GM10266 (cell line): ENCODE measurements at regions not wholly inside any gene's neighbourhood (a gene's known extent, or its start where the extent isn't known, plus 50 kb on each side); places are given as distances from the start of the nearest gene placed in this dataset.

ENCODE experiments used
- DNase-seq: peaks from one replicate; pipeline ENCODE4 v3.0.0; 2012; ENCODE audit errors: extremely low spot score
- CTCF ChIP-seq: IDR thresholded peaks from 2 replicates; pipeline ENCODE4 v1.5.1; 2012; ENCODE audit warnings: mild to moderate bottlenecking, low read depth; ENCODE audit not compliant: control insufficient read depth, insufficient read depth; ENCODE audit errors: missing control alignments

DNA sequence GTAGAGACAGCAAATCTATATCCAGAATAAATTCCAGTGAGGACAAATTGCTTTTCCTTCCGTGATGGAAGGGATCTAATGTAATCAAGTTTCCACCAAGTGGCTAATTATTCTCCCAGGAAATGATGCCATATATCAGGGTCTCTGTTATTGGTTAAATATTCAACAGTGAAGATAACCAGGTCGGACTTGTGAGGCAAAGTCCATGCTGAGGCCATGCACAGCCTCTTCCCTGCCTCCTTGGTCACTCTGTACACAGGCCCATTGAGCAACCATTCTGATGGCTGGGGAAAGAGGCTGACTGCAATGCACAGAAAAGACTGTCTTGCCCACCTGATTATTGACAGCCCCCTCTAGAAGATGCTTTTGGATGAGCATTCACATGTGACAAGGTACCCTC lies 90.1 kb downstream of the TNFAIP2 start:
- no peak for DNase-seq
- no peak for TF ChIP-seq CTCF

- TF ChIP-seq CTCF, result no peak
- no peak for DNase-seq
Measured at GRCh38 chr14:103214461-103214958, 91.2 kb downstream of the TNFAIP2 start.

GRCh38 chr14:103216399-103216798 lies 93.1 kb downstream of the TNFAIP2 start:
- DNase-seq, result no peak
- TF ChIP-seq CTCF, result no peak

- DNase-seq, result no peak
- TF ChIP-seq CTCF, result no peak
Measured at GRCh38 chr14:103216857-103217256, 93.6 kb downstream of the TNFAIP2 start.

DNA sequence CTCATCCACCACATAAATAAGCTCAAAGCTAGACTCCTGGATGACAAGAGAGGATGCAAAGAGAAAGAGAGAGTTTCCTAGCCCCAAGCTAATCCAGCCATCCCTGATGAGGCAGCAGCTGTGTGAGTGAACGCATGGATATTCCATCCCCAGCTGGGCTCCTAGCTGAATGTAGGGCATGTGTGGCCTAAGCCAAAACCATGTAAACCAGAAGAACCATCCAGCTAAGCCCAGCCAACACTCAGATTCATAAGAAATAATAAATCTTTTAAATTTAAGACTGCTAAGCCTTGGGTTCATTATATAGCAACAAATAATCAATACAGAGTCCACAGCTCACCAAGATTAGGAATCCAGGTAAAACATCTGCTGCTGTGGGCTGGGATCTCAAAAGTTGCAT lies 94.3 kb downstream of the TNFAIP2 start:
- TF ChIP-seq CTCF, result no peak
- DNase-seq, result no peak

DNA sequence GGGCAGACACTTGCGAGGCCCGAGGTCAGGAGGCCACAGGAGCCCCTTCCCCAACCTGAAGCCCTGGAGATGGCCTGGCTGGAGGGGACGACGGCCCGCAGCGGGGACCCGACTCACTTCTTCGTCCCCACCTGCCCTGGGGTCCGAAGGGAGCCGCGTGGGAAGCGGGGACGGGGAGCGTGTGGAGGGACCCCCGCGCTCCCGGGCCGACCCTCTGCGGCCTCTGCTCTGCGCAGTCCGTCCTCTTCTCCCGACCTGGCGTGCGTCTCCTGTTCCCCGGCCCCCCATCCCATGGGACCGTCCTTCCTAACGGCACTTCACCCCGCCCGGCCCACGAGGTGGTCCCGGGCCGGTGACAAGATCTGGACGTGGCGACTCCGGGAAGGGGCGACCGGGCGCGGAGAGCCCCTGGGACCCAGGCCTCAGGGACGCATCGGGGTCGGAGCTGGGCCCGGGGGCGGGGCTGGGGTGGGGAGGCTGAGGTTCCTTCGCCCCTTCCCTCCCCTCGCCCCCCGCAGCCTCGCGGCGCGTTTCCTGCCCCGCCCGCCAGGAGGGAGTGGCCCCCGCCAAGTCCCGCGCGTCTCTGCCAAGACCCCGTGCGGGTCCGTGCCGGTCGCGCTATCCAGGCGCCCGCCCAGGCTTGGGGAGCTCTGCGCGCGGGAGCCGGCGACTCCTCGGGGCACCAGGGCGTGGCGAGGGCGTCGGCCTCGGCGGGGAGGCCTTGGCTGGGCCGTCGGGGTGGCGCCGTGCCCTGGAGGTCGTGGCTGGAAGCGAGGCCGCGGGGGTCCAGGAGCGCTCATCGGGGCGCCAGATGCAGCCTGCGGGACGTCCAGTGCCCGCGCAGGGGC lies 97.1 kb downstream of the TNFAIP2 start:
- no peak for TF ChIP-seq CTCF
- peak; percentile 15 for DNase-seq

- TF ChIP-seq CTCF, result no peak
- no peak for DNase-seq
Measured at GRCh38 chr14:103220982-103221641, 97.9 kb downstream of the TNFAIP2 start.
